Panc1 (cell line): ENCODE measurements at regions not wholly inside any gene's neighbourhood (a gene's known extent, or its start where the extent isn't known, plus 50 kb on each side); places are given as distances from the start of the nearest gene placed in this dataset.

Experiments used
- CTCF ChIP-seq: fragments of 450-650 bp; IDR thresholded peaks from 2 replicates; pipeline ENCODE4 v1.5.1; 2017; ENCODE audit warnings: mild to moderate bottlenecking
- POLR2AphosphoS5 ChIP-seq: IDR thresholded peaks from 2 replicates; pipeline ENCODE4 v1.6.1; 2012; ENCODE audit warnings: mild to moderate bottlenecking, low read depth, low read length, moderate library complexity
- REST ChIP-seq, 2 experiments: IDR thresholded peaks; 2 replicates each; pipeline ENCODE4 v1.6.1; 2011 to 2012; ENCODE audit warnings: low read depth in 2 of 2, control low read depth in 1 of 2, low read length in 1 of 2, mild to moderate bottlenecking in 1 of 2, moderate library complexity in 1 of 2; ENCODE audit not compliant: insufficient read depth in 1 of 2
- SIN3A ChIP-seq: IDR thresholded peaks from 2 replicates; pipeline ENCODE4 v1.6.1; 2012; ENCODE audit warnings: low read depth, mild to moderate bottlenecking, low read length, moderate library complexity, borderline replicate concordance; ENCODE audit not compliant: insufficient read depth

- TF ChIP-seq CTCF = no peak
- TF ChIP-seq POLR2AphosphoS5 = no peak
- TF ChIP-seq REST (IDR thresholded peaks at IDR 0.05; ENCODE audit: insufficient read depth in 1 of 2, low read depth in 2 of 2, low read length in 1 of 2) = no peak
- no peak for TF ChIP-seq SIN3A
These were observed 80.3 kb downstream of the SLC4A3 start for GRCh38 chr2:219707496-219708285.
